ENCODE measurements at regions not wholly inside any gene's neighbourhood (a gene's known extent, or its start where the extent isn't known, plus 50 kb on each side); places are given as distances from the start of the nearest gene placed in this dataset.

DNA sequence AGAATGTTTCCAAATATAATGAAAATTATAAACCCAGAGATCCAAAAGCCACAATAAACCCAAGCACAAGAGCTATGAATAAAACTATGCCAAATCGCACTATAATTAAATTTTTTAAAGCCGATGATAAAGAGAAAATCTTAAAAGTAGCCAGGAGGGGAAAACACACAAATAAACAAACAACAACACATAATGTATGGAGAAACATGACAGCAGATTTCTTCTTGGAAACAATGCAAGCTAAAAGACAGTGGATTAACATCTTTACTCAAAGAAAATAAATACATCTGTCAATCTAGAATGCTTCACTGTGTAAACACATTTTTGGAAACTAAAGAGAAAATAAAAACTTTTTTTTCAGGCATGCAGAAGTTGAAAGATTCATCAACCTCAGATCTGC, 53.0 kb upstream of the SMOX start:
- no peak for DNase-seq (ENCODE audit: low spot score in 2 of 2)
- Histone ChIP-seq H3K36me3 (no peaks in the 10 kb centered on the region), H3K9me3 (peaks cover 0 to 9% (median 0%) of the 10 kb centered on the region in 4 donors), H3K4me1 (peaks cover 0 to 5% (median 2%) of the 10 kb centered on the region in 4 donors), H3K4me3 (no peak overlapping the region), H3K27me3 (no peaks in the 10 kb centered on the region), H3K27ac (no peak overlapping the region)
- TF ChIP-seq, protein P1, sequence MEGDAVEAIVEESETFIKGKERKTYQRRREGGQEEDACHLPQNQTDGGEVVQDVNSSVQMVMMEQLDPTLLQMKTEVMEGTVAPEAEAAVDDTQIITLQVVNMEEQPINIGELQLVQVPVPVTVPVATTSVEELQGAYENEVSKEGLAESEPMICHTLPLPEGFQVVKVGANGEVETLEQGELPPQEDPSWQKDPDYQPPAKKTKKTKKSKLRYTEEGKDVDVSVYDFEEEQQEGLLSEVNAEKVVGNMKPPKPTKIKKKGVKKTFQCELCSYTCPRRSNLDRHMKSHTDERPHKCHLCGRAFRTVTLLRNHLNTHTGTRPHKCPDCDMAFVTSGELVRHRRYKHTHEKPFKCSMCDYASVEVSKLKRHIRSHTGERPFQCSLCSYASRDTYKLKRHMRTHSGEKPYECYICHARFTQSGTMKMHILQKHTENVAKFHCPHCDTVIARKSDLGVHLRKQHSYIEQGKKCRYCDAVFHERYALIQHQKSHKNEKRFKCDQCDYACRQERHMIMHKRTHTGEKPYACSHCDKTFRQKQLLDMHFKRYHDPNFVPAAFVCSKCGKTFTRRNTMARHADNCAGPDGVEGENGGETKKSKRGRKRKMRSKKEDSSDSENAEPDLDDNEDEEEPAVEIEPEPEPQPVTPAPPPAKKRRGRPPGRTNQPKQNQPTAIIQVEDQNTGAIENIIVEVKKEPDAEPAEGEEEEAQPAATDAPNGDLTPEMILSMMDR (IDR thresholded peaks at IDR 0.05), result no peak
- TF ChIP-seq POLR2A (IDR thresholded peaks at IDR 0.05) (no peak), EP300 (IDR thresholded peaks at IDR 0.05) (no peak)
- WGBS, 2 donors, result 42 to 49% methylated on average over 2 of the region's 2 CpGs

DNA sequence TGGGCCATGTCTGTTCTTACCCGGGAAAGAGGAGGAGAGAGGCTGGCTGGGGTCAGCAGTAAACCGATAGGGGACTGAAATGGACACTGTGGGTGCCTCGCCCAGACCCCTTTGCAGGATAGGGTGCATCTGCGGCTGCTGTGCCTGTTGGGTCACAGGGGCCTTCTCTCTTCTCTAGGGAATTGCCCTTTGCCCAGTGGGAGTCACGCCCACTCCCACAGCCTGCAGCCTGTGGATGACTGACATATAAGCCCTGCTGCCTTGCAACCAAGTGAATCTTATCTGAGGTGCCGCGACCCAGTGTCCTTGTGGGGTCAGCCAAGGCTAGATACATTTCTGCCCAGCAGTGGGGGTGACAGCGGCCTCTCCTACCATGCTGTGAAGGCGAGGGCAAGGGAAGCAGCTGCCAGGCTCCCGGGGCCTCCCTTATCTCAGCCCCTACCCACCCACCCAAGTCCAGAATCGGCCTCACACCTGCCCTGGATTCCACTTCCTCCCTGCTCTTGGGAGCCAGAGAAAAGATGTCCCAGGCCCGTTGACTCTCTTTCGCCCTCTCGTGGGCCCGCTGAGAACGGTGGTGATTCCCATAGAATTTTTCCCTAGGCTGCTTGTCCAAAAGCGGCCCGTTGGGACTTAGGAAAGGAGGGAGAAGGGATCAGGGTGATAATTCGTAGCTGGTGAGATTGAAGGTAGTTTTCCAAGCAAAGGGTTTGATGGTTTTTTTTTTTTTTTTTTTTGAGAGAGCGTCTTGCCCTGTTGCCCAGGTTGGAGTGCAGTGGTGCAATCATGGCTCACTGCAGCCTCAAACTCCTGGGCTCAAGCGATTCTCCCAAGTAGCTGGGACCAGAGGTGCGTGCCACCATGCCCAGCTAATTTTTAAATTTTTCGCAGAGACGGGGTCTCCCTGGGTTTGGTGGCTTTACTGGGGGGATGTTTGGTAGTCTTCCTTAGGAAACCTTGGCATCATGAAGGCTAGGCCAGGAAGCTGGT, 56.8 kb upstream of the SMOX start:
- peak; percentile 46 to 52 for DNase-seq (ENCODE audit: low spot score in 2 of 2)

DNA sequence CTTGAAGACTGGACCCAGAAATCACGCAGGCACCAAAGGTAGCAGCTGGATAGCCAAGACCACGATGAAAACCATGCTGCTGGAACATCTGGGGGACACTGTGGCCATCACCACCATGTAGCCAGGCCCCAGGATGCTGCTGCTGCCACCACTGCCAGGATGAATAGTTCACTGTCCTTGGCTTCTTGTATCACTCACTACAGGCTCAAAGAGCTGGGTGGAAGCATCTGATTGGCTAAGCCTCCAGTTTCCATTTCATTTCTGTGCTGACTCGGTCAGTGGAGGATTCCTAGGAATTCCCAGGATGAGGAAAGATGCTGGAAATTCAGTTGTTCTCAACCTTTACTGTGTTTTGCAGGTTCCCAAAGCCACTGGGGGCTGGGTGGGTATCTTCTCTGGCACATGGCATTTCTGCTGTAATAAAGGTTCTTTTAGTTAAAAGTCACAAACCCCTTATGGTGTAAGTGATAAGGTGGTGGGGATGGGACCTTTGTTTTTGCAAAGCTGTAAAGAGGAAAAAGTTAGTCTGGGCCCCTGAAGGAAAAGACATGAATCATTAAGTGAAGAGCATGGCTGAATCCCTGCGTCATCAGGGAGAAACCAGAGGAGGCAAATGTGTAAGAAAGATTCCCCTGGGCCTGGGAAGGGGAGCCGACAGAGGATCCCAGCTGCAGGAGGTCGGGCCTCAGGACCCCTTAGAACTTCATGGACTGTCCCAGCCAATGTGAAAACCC, 57.7 kb upstream of the SMOX start:
- peaks cover 0 to 5% (median 2%) of the 10 kb centered on the region in 4 donors for H3K4me1 ChIP-seq
- peaks cover 0 to 7% (median 0%) of the 10 kb centered on the region in 4 donors for H3K9me3 ChIP-seq
- 65 to 73% methylated on average over 6 of the region's 6 CpGs for WGBS, 2 donors
- no peak overlapping the region for H3K27ac ChIP-seq
- TF ChIP-seq, protein P1 (IDR thresholded peaks at IDR 0.05), result no peak
- TF ChIP-seq EP300 (IDR thresholded peaks at IDR 0.05), result no peak
- no peak for TF ChIP-seq POLR2A (IDR thresholded peaks at IDR 0.05)
- no peak for DNase-seq (ENCODE audit: low spot score in 2 of 2)
- no peaks in the 10 kb centered on the region for H3K36me3 ChIP-seq
- H3K4me3 ChIP-seq, result no peak overlapping the region
- no peaks in the 10 kb centered on the region for H3K27me3 ChIP-seq

More for the DNA sequence above, 56.8 kb upstream of the SMOX start:
- TF ChIP-seq, protein P1 (IDR thresholded peaks at IDR 0.05), result peak; percentile 11 to 70 (median 57)
- TF ChIP-seq POLR2A (IDR thresholded peaks at IDR 0.05) (no peak), EP300 (IDR thresholded peaks at IDR 0.05) (no peak)
- Histone ChIP-seq H3K4me1 (peaks cover 0 to 5% (median 2%) of the 10 kb centered on the region in 4 donors), H3K27me3 (no peaks in the 10 kb centered on the region), H3K4me3 (no peak overlapping the region), H3K36me3 (no peaks in the 10 kb centered on the region), H3K27ac (no peak overlapping the region), H3K9me3 (peaks cover 0 to 9% (median 0%) of the 10 kb centered on the region in 4 donors)
- 51 to 55% methylated on average over 21 to 24 of the region's 24 CpGs for WGBS, 2 donors

DNA sequence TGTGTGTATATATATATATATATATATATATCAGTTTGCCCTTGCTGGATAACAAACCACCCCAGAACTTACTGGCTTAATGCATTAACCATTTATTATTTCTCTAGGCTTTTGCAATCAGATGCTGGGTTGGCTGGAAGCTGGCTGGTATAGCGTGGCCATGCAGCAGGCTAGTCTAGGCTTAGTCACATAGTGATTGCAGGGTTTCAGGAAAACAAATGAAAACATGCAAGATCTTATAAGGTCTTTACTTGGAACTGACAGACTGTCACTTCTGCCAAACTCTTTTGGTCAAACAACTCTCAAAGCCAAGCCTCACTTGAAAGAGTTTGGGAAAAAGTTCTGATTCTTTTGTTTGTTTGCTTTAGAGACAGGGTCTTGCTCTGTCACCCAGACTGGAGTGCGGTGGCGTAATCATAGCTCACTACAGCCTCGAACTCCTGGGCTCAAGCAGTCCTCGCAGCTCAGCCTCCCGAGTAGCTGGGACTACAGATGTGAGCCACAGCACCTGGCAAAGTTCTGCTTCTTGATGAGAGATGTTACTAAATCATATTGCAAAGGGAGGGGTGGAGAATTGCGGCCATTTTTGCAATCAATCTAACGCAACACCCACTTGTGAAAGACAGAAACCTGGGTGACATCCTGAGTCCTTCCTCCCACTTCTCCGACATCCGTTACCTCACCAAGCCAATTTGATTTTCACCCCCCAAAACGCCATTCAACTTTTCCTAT, 58.7 kb upstream of the SMOX start:
- TF ChIP-seq EP300 (IDR thresholded peaks at IDR 0.05), result no peak
- TF ChIP-seq, protein P1 (IDR thresholded peaks at IDR 0.05), result no peak
- no peak for TF ChIP-seq POLR2A (IDR thresholded peaks at IDR 0.05)
- Histone ChIP-seq H3K36me3 (no peaks in the 10 kb centered on the region), H3K4me1 (peaks cover 0 to 13% (median 4%) of the 10 kb centered on the region in 4 donors), H3K4me3 (no peak overlapping the region), H3K27me3 (no peaks in the 10 kb centered on the region), H3K27ac (no peak overlapping the region), H3K9me3 (no peaks in the 10 kb centered on the region)
- WGBS, 2 donors, result 86 to 89% methylated on average over 11 of the region's 11 CpGs
- no peak for DNase-seq (ENCODE audit: low spot score in 2 of 2)
